ENCODE measurements at regions not wholly inside any gene's neighbourhood (a gene's known extent, or its start where the extent isn't known, plus 50 kb on each side); places are given as distances from the start of the nearest gene placed in this dataset.

DNA sequence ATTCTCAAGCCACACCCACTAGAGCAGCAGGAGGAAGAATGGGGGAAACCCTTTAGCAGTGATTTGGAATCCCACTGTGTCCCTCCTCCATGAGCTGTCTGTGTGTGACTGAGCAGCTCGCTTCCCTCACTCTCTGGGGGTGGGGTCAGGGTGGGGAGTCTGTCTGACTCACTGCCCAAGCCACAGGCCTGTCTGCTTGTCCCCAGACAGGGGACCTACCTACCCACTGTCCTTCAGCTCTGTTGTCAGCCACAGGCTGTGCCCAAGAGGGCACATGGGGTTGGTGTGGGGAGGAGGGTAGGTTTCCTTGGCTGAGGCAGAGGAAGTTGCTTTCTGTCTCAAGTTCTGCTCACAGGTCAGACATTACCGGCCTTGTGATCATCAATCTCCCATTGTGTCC, 127.0 kb downstream of the MAFB start:
- DNase-seq (ENCODE audit: low read depth) = peak; percentile 42
- TF ChIP-seq, protein P1, sequence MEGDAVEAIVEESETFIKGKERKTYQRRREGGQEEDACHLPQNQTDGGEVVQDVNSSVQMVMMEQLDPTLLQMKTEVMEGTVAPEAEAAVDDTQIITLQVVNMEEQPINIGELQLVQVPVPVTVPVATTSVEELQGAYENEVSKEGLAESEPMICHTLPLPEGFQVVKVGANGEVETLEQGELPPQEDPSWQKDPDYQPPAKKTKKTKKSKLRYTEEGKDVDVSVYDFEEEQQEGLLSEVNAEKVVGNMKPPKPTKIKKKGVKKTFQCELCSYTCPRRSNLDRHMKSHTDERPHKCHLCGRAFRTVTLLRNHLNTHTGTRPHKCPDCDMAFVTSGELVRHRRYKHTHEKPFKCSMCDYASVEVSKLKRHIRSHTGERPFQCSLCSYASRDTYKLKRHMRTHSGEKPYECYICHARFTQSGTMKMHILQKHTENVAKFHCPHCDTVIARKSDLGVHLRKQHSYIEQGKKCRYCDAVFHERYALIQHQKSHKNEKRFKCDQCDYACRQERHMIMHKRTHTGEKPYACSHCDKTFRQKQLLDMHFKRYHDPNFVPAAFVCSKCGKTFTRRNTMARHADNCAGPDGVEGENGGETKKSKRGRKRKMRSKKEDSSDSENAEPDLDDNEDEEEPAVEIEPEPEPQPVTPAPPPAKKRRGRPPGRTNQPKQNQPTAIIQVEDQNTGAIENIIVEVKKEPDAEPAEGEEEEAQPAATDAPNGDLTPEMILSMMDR (conservative IDR thresholded peaks at IDR 0.05; ENCODE audit: control insufficient read depth, insufficient read depth, low read depth, low read length) = no peak
- no peak overlapping the region for H3K4me3 ChIP-seq (ENCODE audit: control insufficient read depth, low read depth, low read length)

DNA sequence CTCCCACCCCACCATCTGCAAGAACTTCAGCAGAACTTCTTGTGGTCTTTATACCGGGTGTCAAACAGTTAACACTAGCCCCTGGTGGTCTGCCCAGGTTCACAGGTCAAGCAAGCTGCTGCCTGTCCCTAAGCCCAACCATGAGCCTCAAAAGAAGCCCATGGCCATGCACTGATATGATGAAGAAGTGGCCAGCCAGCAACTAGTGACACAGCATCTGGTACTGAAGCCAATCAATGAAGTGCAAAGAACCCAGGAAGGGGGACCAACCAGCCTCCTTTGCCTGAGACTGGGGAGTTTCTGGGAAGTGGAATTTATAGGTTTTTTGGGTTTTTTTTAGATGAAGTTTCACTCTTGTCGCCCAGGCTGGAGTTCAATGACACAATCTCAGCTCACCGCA, 127.8 kb downstream of the MAFB start:
- no peak for DNase-seq (ENCODE audit: low read depth)
- no peak overlapping the region for H3K4me3 ChIP-seq (ENCODE audit: control insufficient read depth, low read depth, low read length)
- TF ChIP-seq, protein P1 (conservative IDR thresholded peaks at IDR 0.05; ENCODE audit: control insufficient read depth, insufficient read depth, low read depth, low read length) = no peak

DNA sequence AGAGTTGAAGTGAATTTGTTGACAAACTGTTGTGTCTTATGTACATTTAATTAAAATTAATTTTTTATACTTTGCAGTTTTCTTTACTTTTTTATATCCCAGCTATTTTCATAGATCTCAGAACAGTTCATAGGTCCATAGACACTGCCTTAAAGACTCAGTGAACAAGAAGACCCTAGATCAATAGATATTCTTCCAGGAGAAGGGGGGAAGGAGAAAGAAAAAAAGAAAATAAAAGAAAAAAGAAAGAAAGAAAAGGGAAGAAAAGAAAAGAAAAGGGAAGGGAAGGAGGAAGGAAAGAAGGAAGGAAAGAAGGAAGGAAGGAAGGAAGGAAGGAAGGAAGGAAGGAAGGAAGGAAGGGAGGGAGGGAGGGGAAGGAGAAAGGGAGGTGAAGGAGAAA, 130.8 kb downstream of the MAFB start:
- TF ChIP-seq, protein P1 (conservative IDR thresholded peaks at IDR 0.05; ENCODE audit: control insufficient read depth, insufficient read depth, low read depth, low read length) = no peak
- no peak overlapping the region for H3K4me3 ChIP-seq (ENCODE audit: control insufficient read depth, low read depth, low read length)
- DNase-seq (ENCODE audit: low read depth) = no peak

DNA sequence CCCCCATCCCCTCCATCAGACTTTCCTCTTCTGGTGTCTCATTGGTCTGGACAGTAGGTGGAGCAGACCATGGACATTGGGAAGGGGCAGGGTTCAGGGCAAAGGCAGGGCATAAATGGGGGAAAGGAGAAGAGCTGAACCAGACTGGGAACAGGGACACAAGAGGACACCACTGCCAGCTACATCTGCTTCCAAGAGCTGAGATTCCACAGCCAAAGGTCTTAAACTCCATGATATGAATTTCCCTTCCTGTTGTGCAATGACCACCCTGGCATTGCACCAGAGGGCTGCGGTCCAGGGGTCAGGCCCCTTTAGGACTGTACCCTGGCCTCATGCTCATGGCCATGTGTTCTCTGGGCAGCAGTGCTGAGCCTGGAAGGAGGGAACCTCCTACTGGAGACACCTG, 137.9 kb downstream of the MAFB start:
- TF ChIP-seq, protein P1 (conservative IDR thresholded peaks at IDR 0.05; ENCODE audit: control insufficient read depth, insufficient read depth, low read depth, low read length) = no peak
- H3K4me3 ChIP-seq (ENCODE audit: control insufficient read depth, low read depth, low read length) = no peak overlapping the region

DNA sequence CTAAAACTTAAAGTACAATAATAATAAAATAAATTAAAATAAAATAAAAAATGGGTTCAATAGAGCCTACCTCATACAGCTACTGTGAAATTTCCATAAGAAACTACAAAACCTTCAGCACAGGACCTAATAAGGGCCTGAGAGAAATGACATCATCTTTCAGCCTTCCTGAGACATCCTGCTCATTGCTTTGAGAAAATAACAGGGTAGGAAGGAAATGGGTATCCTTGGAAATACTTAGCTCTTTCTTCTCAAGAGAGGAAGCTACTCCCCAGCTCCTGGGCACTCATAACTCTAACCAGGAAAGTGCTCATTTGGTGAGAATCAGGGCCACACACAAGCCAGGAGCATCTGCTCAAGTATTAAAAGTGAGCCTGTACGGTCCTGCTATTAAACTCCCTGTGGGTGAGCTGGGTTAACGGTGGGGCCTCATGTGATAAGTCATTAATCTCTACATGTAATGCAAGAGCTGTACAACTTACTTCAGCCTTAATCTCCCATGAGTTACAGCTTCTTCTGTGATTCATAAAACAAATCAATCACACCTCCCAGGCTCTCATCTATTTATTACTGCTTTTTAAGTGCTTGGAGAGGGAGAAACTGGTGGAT, 141.4 kb downstream of the MAFB start:
- TF ChIP-seq, protein P1 (conservative IDR thresholded peaks at IDR 0.05; ENCODE audit: control insufficient read depth, insufficient read depth, low read depth, low read length) = no peak
- DNase-seq (ENCODE audit: low read depth) = no peak
- H3K4me3 ChIP-seq (ENCODE audit: control insufficient read depth, low read depth, low read length) = no peak overlapping the region

More for the DNA sequence above, 137.9 kb downstream of the MAFB start:
- DNase-seq (ENCODE audit: low read depth) = peak; percentile 14

DNA sequence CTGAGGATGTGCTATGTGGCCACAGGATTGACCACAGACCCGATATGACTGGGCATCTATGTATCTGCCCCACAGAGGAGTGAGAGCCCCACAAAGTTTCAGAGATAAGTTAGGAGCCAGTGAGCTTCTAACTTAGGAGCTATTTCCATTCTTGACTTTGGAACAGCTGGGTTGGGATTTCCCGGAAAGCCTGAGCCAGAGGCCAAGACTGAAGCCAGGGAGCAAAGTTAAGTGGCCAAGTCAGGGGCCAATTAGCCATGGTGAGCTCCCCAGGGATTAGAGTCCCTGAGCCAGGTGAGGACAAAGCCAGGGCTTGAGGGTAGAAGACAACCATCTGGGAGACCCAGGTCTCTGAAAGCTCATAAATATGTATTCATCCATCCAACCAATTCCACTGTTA, 143.6 kb downstream of the MAFB start:
- TF ChIP-seq, protein P1 (conservative IDR thresholded peaks at IDR 0.05; ENCODE audit: control insufficient read depth, insufficient read depth, low read depth, low read length) = no peak
- no peak for DNase-seq (ENCODE audit: low read depth)
- H3K4me3 ChIP-seq (ENCODE audit: control insufficient read depth, low read depth, low read length) = no peak overlapping the region

DNA sequence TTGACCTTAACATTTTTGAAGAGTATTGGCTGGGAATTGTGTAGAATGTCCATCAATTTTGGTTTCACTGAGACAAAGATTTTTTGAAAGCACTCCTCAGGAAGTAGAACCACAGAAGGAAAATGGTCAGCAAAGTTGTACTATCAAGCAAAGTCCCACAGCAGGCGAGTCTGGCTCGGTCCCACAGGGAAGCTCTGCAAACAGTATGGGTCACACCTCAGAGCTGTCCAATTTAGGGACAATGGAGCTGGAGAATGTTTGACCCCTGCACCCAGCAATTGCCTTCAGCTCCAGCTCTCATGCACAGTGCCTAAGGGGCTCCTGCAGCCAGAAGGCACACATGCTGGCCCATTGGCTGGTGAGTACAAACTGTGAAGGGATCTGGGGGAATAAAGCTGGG, 147.0 kb downstream of the MAFB start:
- DNase-seq (ENCODE audit: low read depth) = no peak
- H3K4me3 ChIP-seq (ENCODE audit: control insufficient read depth, low read depth, low read length) = no peak overlapping the region
- TF ChIP-seq, protein P1 (conservative IDR thresholded peaks at IDR 0.05; ENCODE audit: control insufficient read depth, insufficient read depth, low read depth, low read length) = no peak
